ENCODE measurements at regions not wholly inside any gene's neighbourhood (a gene's known extent, or its start where the extent isn't known, plus 50 kb on each side); places are given as distances from the start of the nearest gene placed in this dataset.

DNA sequence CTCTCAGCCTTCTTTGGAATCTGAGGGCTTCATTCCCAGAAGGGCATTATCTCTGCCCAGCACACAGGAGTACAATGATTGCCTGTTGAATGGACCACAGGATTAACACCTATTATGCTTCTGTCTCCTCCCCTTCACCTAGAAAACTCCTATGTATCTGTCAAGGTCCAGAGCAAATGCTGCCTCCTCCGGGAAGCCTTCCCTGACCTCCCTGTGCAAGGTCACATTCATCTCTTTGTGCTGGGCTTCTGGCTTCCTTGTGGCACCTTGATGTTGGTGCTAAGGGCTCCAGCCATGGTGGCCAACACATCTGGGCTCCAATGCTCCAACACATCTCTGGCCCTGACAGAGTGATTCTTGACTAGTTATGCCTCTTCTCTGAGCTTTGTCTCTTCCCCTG lies 49.9 kb upstream of the ATP2B2 start:
- no peak for DNase-seq (ENCODE audit: low read depth)
- no peak overlapping the region for H3K4me3 ChIP-seq (ENCODE audit: low read depth, low read length)
- TF ChIP-seq CTCF (IDR thresholded peaks at IDR 0.05; ENCODE audit: low read depth, low read length, missing control alignments): no peak

DNA sequence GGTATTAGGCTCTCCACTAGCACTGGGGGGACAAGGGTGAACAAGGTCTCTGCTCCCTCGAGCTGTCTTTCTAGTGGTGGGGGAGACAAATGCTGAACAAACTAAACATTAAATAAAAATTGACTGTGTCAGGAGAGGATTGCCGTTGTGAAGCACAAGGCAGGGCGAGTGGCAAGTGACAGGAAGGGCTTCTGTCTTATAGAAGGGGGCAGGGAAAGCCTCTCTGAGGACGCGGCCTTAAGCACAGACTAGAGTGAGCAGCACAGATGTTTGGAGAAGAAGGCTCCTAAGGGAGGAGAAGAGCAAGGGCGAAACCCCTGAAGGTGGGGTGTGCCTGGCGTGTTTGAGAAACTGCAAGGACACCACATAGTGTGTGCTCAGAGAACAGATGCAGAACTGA lies 50.9 kb upstream of the ATP2B2 start:
- TF ChIP-seq CTCF (IDR thresholded peaks at IDR 0.05; ENCODE audit: low read depth, low read length, missing control alignments): no peak
- no peak overlapping the region for H3K4me3 ChIP-seq (ENCODE audit: low read depth, low read length)
- DNase-seq (ENCODE audit: low read depth): no peak

DNA sequence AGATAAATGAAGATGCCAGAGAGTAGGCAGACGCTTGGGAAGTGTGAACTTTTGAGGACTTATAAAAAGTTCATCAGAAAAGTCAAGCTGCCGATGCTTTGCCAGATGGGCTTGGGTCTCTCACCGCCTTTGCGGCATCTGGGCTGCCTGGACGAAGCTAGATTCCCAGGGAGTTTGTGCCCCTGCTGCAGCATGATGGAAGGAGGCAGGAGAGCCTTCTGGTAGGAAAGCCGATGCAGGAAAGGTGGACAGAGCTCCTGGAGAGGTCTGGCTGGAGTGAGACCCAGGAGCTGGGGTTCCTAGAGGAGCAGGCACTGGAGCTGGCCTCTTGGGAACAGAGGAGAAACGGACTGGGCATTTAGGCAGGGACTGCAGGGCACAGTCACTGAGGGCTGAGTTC lies 51.9 kb upstream of the ATP2B2 start:
- no peak for TF ChIP-seq CTCF (IDR thresholded peaks at IDR 0.05; ENCODE audit: low read depth, low read length, missing control alignments)
- no peak overlapping the region for H3K4me3 ChIP-seq (ENCODE audit: low read depth, low read length)
- no peak for DNase-seq (ENCODE audit: low read depth)

DNA sequence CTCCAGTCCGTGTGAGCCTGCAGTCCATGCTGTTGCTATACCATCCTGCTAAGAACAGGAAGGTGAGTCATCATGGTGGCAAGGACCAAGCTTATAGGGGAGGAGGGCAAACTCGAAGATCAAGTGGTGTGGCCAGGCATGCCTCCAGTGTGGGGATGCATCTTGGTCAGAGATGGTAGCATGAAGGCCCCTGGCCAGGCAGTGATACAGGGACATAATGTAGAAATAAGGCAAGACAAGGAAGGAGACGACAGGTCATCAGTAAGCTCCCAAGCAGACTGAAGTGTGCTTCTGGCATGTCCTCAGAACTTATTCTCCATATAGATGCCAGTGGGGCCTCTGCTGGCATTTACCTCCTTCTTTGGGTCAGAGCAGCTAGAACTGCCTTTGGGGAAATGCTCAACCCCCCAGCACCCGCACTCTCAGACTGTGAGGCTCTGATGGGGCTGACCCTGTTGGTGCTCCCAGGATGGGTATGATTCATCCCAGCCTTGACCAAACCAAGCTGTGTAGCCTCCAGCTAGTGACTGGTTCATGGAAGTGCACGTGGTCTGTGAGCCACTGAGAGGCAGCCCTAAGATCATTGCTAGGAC lies 52.5 kb upstream of the ATP2B2 start:
- H3K4me3 ChIP-seq (ENCODE audit: low read depth, low read length): no peak overlapping the region
- no peak for DNase-seq (ENCODE audit: low read depth)
- TF ChIP-seq CTCF (IDR thresholded peaks at IDR 0.05; ENCODE audit: low read depth, low read length, missing control alignments): no peak

DNA sequence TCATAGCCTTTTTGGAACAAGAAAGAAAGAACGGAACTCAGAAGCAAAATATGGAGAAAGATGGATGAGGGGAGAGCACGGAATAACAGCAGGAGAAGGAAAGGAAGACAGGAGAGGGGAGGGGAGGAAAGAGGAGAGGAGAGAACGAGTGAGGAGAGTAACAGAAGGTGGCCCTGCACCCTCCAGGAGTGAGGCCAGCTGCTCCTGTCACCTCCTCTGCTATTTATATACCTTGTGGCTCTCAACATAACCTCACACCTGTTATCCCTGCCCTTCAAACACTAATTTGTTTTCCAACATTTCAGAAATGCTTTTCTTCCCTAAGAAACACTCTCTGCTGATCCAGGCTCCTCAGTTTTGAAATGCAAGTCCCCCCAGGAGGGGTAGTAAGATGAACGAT lies 53.4 kb upstream of the ATP2B2 start:
- DNase-seq (ENCODE audit: low read depth): no peak
- no peak for TF ChIP-seq CTCF (IDR thresholded peaks at IDR 0.05; ENCODE audit: low read depth, low read length, missing control alignments)
- no peak overlapping the region for H3K4me3 ChIP-seq (ENCODE audit: low read depth, low read length)

DNA sequence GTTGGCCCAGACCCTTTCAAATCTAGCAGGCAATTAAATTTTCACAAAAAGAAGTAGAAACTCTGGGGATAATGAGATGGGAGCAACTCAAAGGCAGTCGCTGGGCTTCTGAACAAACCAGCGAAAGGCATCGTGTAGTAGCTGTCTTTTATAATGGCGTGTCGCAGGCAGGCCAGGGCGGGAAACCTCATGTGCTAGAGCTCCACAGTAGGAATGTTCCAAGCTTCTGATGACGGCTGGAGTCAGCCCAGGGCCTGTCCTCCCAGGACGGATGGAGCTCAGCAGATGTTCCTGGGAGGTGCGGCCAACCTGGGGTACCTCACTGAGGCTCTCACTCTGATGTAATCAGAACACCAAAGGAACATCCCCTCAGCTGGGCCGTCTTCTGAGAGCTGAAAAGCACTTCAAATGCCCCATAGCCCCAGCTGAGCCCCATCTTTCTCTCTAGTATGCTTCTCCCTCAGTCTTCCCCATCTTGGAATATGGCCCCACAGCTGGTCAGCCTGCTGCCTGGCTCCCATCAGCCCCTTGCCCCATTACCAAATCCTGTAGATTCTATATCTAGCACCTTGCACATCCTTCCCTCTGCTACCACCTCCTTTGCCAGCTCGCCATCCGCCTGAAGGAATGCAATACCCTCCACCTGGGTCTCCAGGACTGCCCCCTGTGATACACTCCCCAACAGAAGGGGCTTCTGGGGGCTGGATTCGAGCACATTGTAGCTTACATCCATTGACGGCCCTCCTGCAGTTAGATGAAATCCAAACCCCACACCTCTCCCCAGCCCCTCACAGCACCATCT lies 54.9 kb upstream of the ATP2B2 start:
- TF ChIP-seq CTCF (IDR thresholded peaks at IDR 0.05; ENCODE audit: low read depth, low read length, missing control alignments): no peak
- DNase-seq (ENCODE audit: low read depth): no peak
- no peak overlapping the region for H3K4me3 ChIP-seq (ENCODE audit: low read depth, low read length)

Measured in GM12864 (cell line).